Mesothelial cell of epicardium (in vitro differentiated cells): ENCODE measurements at regions not wholly inside any gene's neighbourhood (a gene's known extent, or its start where the extent isn't known, plus 50 kb on each side); places are given as distances from the start of the nearest gene placed in this dataset.
A peak's percentile ranks its signal among the peaks of the same experiment; 100 is the strongest.

Source experiments
- DNase-seq, 2 experiments: peaks; one replicate each; pipeline ENCODE4 v3.0.0; 2021; ENCODE audit warnings: low spot score in 2 of 2; ENCODE audit not compliant: unreplicated experiment in 2 of 2
- H3K27ac Mint-ChIP-seq: 2 replicates; pipeline ENCODE4 v1.8.0; 2021; ENCODE audit warnings: mixed read lengths
- H3K27me3 Mint-ChIP-seq: 2 replicates; pipeline ENCODE4 v1.8.0; 2021; ENCODE audit warnings: low read depth, mixed read lengths
- H3K36me3 Mint-ChIP-seq: 2 replicates; pipeline ENCODE4 v1.8.0; 2021; ENCODE audit warnings: mixed read lengths
- H3K4me1 Mint-ChIP-seq: 2 replicates; pipeline ENCODE4 v1.8.0; 2021; ENCODE audit warnings: mixed read lengths
- H3K4me3 Mint-ChIP-seq: 2 replicates; pipeline ENCODE4 v1.8.0; 2021; ENCODE audit warnings: mild to moderate bottlenecking, moderate library complexity, mixed read lengths
- H3K9me3 Mint-ChIP-seq: 2 replicates; pipeline ENCODE4 v1.8.0; 2021; ENCODE audit warnings: mixed read lengths
- TF ChIP-seq, protein P1 (sequence below): fragments of 200-600 bp; sonication (generic); IDR thresholded peaks from one replicate; pipeline ENCODE4 v1.5.0; 2021; ENCODE audit warnings: antibody characterized with exemption; ENCODE audit not compliant: unreplicated experiment

DNA sequence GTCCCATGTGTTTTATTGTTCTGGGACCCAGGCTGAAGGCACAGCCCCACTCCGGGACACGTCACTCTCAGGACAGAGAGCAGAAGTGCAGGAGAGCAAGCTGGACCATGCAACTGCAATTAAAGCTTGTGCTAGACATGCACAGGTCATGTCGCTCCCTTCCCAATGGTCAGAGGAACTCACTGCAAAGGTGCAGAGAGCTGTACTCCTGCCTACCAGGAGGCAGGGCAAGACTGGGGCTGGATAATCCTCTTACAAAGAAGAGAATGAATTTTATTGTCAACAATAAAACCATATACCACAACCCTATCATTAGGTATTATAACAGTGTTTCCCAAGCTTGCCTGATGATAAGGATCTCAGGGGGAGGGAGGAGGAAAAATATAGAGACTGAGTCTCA, 74.0 kb upstream of the NEK6 start:
- H3K4me1 Mint-ChIP-seq, result no peaks in the 10 kb centered on the region
- H3K27me3 Mint-ChIP-seq, result peaks cover 66% of the 10 kb centered on the region
- H3K4me3 Mint-ChIP-seq, result no peak overlapping the region
- peaks cover 2% of the 10 kb centered on the region for H3K9me3 Mint-ChIP-seq
- no peaks in the 10 kb centered on the region for H3K36me3 Mint-ChIP-seq
- no peak for DNase-seq
- TF ChIP-seq, protein P1, sequence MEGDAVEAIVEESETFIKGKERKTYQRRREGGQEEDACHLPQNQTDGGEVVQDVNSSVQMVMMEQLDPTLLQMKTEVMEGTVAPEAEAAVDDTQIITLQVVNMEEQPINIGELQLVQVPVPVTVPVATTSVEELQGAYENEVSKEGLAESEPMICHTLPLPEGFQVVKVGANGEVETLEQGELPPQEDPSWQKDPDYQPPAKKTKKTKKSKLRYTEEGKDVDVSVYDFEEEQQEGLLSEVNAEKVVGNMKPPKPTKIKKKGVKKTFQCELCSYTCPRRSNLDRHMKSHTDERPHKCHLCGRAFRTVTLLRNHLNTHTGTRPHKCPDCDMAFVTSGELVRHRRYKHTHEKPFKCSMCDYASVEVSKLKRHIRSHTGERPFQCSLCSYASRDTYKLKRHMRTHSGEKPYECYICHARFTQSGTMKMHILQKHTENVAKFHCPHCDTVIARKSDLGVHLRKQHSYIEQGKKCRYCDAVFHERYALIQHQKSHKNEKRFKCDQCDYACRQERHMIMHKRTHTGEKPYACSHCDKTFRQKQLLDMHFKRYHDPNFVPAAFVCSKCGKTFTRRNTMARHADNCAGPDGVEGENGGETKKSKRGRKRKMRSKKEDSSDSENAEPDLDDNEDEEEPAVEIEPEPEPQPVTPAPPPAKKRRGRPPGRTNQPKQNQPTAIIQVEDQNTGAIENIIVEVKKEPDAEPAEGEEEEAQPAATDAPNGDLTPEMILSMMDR, result no peak
- no peak overlapping the region for H3K27ac Mint-ChIP-seq

DNA sequence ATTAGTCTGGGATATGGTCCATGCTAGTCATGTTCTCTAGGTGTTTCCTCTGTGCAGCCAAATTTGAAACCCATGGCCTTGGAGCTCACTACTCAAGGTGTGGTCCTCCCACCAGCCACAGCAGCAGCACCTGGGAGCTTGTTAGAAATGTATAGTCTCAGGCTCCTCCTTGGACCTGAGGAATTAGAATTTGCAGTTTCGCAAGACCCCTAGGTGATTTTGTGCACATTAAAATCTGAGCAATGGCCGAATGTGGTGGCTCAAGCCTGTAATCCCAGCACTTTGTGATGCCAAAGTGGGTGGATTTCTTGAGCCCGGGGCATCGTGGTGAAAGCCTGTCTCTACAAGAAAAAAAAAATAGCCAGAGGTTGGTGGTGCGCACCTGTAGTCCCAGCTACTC, 72.3 kb upstream of the NEK6 start:
- no peak for DNase-seq

DNA sequence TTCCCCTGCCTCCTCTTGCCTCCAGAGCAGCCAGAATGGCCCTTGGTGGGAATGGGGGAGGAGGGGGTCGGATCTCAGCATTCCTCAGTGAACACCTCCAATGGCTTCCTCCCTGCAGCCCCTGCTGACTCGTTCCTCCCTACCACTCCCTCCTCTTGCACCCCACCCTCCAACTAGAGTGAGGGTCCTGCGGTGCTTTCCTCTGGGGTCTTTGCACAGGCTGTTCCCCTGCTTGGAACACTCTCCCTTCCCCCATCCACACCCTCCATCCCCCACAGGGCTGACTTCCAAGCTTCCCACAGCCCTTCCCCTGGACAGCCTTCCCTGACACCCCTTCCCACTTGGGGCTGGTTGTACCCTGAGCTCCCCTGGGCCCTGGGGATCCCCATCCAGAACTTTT, 70.4 kb upstream of the NEK6 start:
- H3K36me3 Mint-ChIP-seq, result no peaks in the 10 kb centered on the region
- no peak overlapping the region for H3K4me3 Mint-ChIP-seq
- H3K27me3 Mint-ChIP-seq, result peaks cover 52% of the 10 kb centered on the region
- H3K4me1 Mint-ChIP-seq, result no peaks in the 10 kb centered on the region
- TF ChIP-seq, protein P1, result no peak
- DNase-seq, result no peak
- peaks cover 2% of the 10 kb centered on the region for H3K9me3 Mint-ChIP-seq
- no peak overlapping the region for H3K27ac Mint-ChIP-seq

More for the DNA sequence above, 72.3 kb upstream of the NEK6 start:
- Mint-ChIP-seq H3K9me3 (peaks cover 2% of the 10 kb centered on the region), H3K4me1 (no peaks in the 10 kb centered on the region), H3K36me3 (no peaks in the 10 kb centered on the region), H3K4me3 (no peak overlapping the region), H3K27me3 (peaks cover 63% of the 10 kb centered on the region), H3K27ac (no peak overlapping the region)
- TF ChIP-seq, protein P1, result no peak

DNA sequence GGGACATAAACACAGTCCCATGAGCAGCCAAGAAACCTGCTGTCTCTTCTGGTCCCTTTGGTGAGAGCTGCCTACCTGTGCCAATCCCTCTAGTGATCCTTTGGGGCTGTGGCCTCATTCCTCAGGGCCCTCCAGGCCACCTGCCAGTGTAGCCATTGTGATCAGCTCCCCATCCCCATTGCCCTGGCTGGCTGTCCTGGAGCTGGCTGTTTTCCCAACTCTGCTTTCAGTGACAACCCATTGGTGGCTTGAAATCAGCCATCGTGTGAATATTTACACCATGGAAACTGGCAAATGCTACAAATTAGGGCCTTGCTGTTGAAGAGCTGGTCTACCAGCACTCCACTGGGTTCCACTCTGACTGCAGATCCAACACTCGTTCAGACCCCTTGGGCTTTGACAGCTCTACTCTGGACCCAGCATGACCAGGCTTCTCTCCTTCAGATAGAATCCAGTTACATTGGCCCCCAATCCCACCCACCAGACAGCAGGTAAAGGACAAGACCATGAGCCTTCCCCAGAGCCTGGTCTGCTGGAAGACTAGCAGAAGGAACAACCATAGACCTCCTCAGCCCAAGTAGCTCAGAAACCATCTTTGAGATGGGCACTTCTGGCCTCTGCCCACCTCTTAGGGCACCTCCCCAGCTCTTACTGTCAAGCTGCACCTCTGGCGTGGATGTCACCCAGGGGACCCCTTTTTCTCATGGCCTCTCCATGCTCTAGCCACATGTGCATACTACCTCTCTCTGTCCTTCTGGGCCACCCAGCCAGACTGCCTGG, 69.2 kb upstream of the NEK6 start:
- H3K4me3 Mint-ChIP-seq, result no peak overlapping the region
- H3K36me3 Mint-ChIP-seq, result no peaks in the 10 kb centered on the region
- no peak overlapping the region for H3K27ac Mint-ChIP-seq
- H3K4me1 Mint-ChIP-seq, result no peaks in the 10 kb centered on the region
- peaks cover 2% of the 10 kb centered on the region for H3K9me3 Mint-ChIP-seq
- H3K27me3 Mint-ChIP-seq, result peaks cover 57% of the 10 kb centered on the region
- DNase-seq, result peak in 1 of 2 experiments; percentile 35
- TF ChIP-seq, protein P1, result no peak

DNA sequence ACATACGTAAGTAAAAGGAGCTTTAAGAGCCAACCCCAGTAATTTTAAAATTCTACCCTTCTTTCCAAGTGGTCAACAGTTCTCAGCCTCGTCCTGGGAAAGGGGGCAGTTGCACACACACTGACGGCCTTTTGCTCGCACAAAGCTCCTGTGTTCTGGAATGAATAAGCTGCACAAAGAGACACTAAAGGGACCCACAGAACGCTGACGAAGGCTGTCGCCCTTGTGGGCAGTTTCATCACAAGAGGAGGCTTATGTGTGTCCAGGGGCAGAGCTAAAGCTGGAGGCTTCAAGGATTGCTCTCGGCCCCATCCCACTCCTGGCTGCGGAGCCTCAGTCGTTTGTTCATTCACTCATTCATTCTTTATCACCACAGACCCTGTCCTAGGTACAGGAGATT, 67.0 kb upstream of the NEK6 start:
- Mint-ChIP-seq H3K27ac (no peak overlapping the region), H3K4me3 (no peak overlapping the region), H3K4me1 (no peaks in the 10 kb centered on the region), H3K9me3 (peaks cover 14% of the 10 kb centered on the region), H3K27me3 (peaks cover 40% of the 10 kb centered on the region), H3K36me3 (no peaks in the 10 kb centered on the region)
- TF ChIP-seq, protein P1, result no peak
- peak in 1 of 2 experiments; percentile 11 for DNase-seq
